Left lung (tissue), 4 donors: ENCODE measurements at regions not wholly inside any gene's neighbourhood (a gene's known extent, or its start where the extent isn't known, plus 50 kb on each side); places are given as distances from the start of the nearest gene placed in this dataset.

ENCODE experiments used
- ATAC-seq: fragments of 200-7000 bp; cut with Tn5 transposase; one replicate; pipeline ENCODE4 v1.9.1; 2020; ENCODE audit warnings: moderate library complexity
- DNase-seq, 4 donors: peaks; one replicate each; pipeline ENCODE4 v3.0.0-alpha.2; 2013 to 2020
- H3K27ac ChIP-seq, 2 donors: fragments of 200-600 bp; sonication (generic) in 1 of 2; one replicate each; pipeline versions ENCODE4 v1.5.0 to v1.8.0; 2020 to 2021
- H3K27me3 ChIP-seq, 2 donors: fragments of 200-600 bp; sonication (generic) in 1 of 2; one replicate each; pipeline versions ENCODE4 v1.5.0 to v1.8.0; 2020 to 2021
- H3K36me3 ChIP-seq, 2 donors: fragments of 200-600 bp; sonication (generic) in 1 of 2; one replicate each; pipeline versions ENCODE4 v1.5.0 to v1.8.0; 2020 to 2021
- H3K4me1 ChIP-seq, 2 donors: fragments of 200-600 bp; one replicate each; pipeline ENCODE4 v1.8.0; 2021
- H3K4me3 ChIP-seq, 2 donors: fragments of 200-600 bp; sonication (generic) in 1 of 2; one replicate each; pipeline versions ENCODE4 v1.5.0 to v1.8.0; 2020 to 2021; ENCODE audit warnings: mild to moderate bottlenecking in 1 of 2
- H3K9me3 ChIP-seq, 2 donors: fragments of 200-600 bp; sonication (generic) in 1 of 2; one replicate each; pipeline versions ENCODE4 v1.5.0 to v1.8.0; 2020 to 2021
- CTCF ChIP-seq, 2 donors: fragments of 200-600 bp; sonication (generic) in 1 of 2; IDR thresholded peaks; one replicate each; pipeline versions ENCODE4 v1.5.0 to v1.8.0; 2021; ENCODE audit warnings: antibody characterized with exemption in 2 of 2
- intact Hi-C, 2 donors: fragments of 100-400 bp; cut with DNase I; formaldehyde crosslinking; loops; one replicate each; pipeline versions ENCODE4 v1.11.2 to v1.14.2; 2022
- donor health status: DM: no; HTN: yes; CAD: no.
- donor health status: DM: no; HTN: no; CAD: no.

GRCh38 chr13:110063490-110064421, 243.2 kb downstream of the COL4A1 start:
- no peaks in the 10 kb centered on the region for H3K4me1 ChIP-seq
- intact Hi-C loops: no loop called here
- no peak for ATAC-seq
- DNase-seq: no peak
- H3K27me3 ChIP-seq: no peaks in the 10 kb centered on the region
- TF ChIP-seq CTCF (IDR thresholded peaks at IDR 0.05): no peak
- no peak overlapping the region for H3K4me3 ChIP-seq
- no peaks in the 10 kb centered on the region for H3K36me3 ChIP-seq
- no peaks in the 10 kb centered on the region for H3K9me3 ChIP-seq
- H3K27ac ChIP-seq: no peak overlapping the region

- Histone ChIP-seq H3K4me1 (no peaks in the 10 kb centered on the region), H3K27ac (no peak overlapping the region), H3K36me3 (no peaks in the 10 kb centered on the region), H3K9me3 (no peaks in the 10 kb centered on the region), H3K27me3 (no peaks in the 10 kb centered on the region), H3K4me3 (no peak overlapping the region)
- ATAC-seq: no peak
- no peak for DNase-seq
- no peak for TF ChIP-seq CTCF (IDR thresholded peaks at IDR 0.05)
- intact Hi-C loops: no loop called here
These were observed 244.0 kb downstream of the COL4A1 start for GRCh38 chr13:110062777-110063442.

DNA sequence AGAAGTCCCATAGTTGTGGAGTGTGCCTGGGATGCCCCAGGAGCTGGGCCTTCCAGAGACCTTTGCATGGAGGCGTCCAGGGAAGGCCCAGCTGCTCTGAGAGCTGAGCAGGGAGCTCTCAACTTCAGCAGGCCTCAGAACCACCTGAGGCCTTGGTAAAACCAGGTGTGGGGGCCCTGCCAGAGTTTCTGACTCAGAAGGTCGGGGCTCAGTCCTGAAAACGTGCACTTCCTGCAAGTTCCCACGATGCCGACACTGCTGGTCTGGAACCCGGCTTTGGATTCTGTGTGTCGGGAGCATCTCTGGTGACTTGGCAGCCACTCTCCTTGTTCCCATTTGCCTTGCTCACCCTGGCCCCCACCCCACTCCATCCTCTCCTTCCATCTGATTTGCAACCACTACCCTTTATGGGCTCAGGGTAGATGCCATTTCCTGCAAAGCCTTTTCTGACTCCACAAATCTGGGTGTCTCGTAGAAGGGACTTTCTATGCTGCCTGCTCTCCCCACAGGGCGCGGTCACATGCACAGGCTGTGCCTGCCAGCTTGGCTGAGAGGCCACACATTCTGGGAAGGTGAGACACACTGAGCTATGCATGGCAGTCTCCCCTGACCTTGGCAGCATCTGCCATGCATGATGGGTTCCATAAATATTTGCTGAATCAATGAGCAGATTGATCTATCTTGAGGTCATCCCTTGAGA, 244.7 kb downstream of the COL4A1 start:
- H3K27ac ChIP-seq: no peak overlapping the region
- DNase-seq (no peak), ATAC-seq (no peak)
- intact Hi-C loops: no loop called here
- no peaks in the 10 kb centered on the region for H3K9me3 ChIP-seq
- H3K36me3 ChIP-seq: no peaks in the 10 kb centered on the region
- no peaks in the 10 kb centered on the region for H3K27me3 ChIP-seq
- no peak for TF ChIP-seq CTCF (IDR thresholded peaks at IDR 0.05)
- H3K4me3 ChIP-seq: no peak overlapping the region
- H3K4me1 ChIP-seq: no peaks in the 10 kb centered on the region

DNA sequence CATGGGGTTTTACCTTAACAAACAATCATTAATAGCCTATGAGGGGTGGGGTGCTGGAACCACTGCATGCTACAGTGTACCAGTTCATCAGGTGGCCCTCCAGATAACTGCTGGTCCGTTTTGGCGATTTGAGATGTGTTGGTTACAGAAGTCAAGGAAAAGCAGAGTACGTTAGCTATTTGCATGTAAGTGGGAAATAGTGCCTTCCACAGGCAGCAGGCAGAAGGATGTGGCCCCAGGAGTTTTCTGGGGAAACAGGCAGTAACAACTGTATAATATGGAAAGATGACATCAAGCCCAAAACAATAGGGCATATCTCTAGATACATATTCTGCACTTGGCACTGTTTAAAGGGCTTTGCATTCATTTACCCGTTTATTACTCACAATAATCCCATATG, 245.7 kb downstream of the COL4A1 start:
- H3K4me1 ChIP-seq: no peaks in the 10 kb centered on the region
- DNase-seq (no peak), ATAC-seq (no peak)
- H3K9me3 ChIP-seq: no peaks in the 10 kb centered on the region
- H3K27ac ChIP-seq: no peak overlapping the region
- no peak overlapping the region for H3K4me3 ChIP-seq
- intact Hi-C loops: no loop called here
- TF ChIP-seq CTCF (IDR thresholded peaks at IDR 0.05): no peak
- no peaks in the 10 kb centered on the region for H3K36me3 ChIP-seq
- H3K27me3 ChIP-seq: no peaks in the 10 kb centered on the region

GRCh38 chr13:110057052-110057451, 249.9 kb downstream of the COL4A1 start:
- ATAC-seq (no peak), DNase-seq (no peak)
- no peaks in the 10 kb centered on the region for H3K9me3 ChIP-seq
- intact Hi-C loops: no loop called here
- no peaks in the 10 kb centered on the region for H3K4me1 ChIP-seq
- TF ChIP-seq CTCF (IDR thresholded peaks at IDR 0.05): no peak
- H3K36me3 ChIP-seq: no peaks in the 10 kb centered on the region
- H3K27ac ChIP-seq: no peak overlapping the region
- H3K27me3 ChIP-seq: no peaks in the 10 kb centered on the region
- H3K4me3 ChIP-seq: no peak overlapping the region
